HCT116 (cell line): ENCODE measurements at regions not wholly inside any gene's neighbourhood (a gene's known extent, or its start where the extent isn't known, plus 50 kb on each side); places are given as distances from the start of the nearest gene placed in this dataset.

Experiments
- ATAC-seq: fragments of 200-7000 bp; cut with Tn5 transposase; 2 replicates; pipeline ENCODE4 v1.9.1; 2020; ENCODE audit warnings: mild to moderate bottlenecking, moderate library complexity
- BruUV-seq: library from RNA; stranded (reverse); fragments of 400-500 nt; replicated peaks from 2 replicates; lab custom pipeline; 2021; lab: Mats Ljungman, UMichigan
- CTCF ChIA-PET: fragments of 300-600 bp; sonication (Branson Sonifier 250); formaldehyde crosslinking; loops from one replicate; lab custom pipeline; 2021; ENCODE audit warnings: antibody characterized with exemption; lab: Charles Lee
- POLR2A ChIA-PET: fragments of 300-600, 350-600 bp; sonication (Branson Sonifier 250); formaldehyde crosslinking; loops from one replicate; lab custom pipeline; 2021; ENCODE audit warnings: antibody characterized with exemption; lab: Charles Lee
- RAD21 ChIA-PET, 2 experiments: fragments of 300-600 bp; sonication (Branson Sonifier 250); formaldehyde crosslinking; loops; one replicate each; lab custom pipeline; 2023; ENCODE audit warnings: low total read pairs in 2 of 2; ENCODE audit not compliant: uncharacterized antibody in 2 of 2, unreplicated experiment in 2 of 2, low non-redundant PET in 1 of 2; lab: Charles Lee
- DNase-seq: peaks from one replicate; pipeline ENCODE4 v3.0.0-alpha.2; 2010; ENCODE audit warnings: low read depth, low spot score
- H2AFZ ChIP-seq: fragments of 200-600 bp; shearing (Covaris generic), sonication (generic); 2 replicates; pipeline ENCODE4 v1.6.1; 2017; ENCODE audit warnings: low read depth, mixed run types, mixed read lengths, antibody characterized with exemption, low read length; ENCODE audit not compliant: poor library complexity, severe bottlenecking
- H3K27ac ChIP-seq: 2 replicates; pipeline ENCODE4 v1.5.1; 2012; ENCODE audit warnings: low read depth, low read length
- H3K27me3 ChIP-seq: fragments of 200-600 bp; sonication (generic); 2 replicates; pipeline ENCODE4 v1.6.1; 2016; ENCODE audit warnings: mixed run types, low read length, mixed read lengths; ENCODE audit not compliant: insufficient read depth
- H3K36me3 ChIP-seq, 2 experiments: fragments of 200-500 bp in 1 of 2; fragments of 200-600 bp in 1 of 2; sonication (Bioruptor generic) in 1 of 2; sonication (generic) in 1 of 2; 2 replicates each; pipeline versions ENCODE4 v1.5.1 to v1.6.1; 2014 to 2016; ENCODE audit warnings: low read length in 2 of 2, inconsistent platforms in 1 of 2, mixed read lengths in 1 of 2, mixed run types in 1 of 2; ENCODE audit not compliant: insufficient read depth in 2 of 2, control insufficient read depth in 1 of 2
- H3K4me1 ChIP-seq, 2 experiments: fragments of 200-600 bp in 1 of 2; sonication (generic) in 1 of 2; 2 replicates each; pipeline versions ENCODE4 v1.5.1 to v1.6.1; 2012 to 2017; ENCODE audit warnings: low read length in 2 of 2, inconsistent platforms in 1 of 2, mild to moderate bottlenecking in 1 of 2, mixed read lengths in 1 of 2, mixed run types in 1 of 2, moderate library complexity in 1 of 2; ENCODE audit not compliant: insufficient read depth in 2 of 2, control insufficient read depth in 1 of 2
- H3K4me2 ChIP-seq: fragments of 200-600 bp; sonication (generic); 2 replicates; pipeline ENCODE4 v1.6.1; 2017; ENCODE audit warnings: mixed run types, low read length, mixed read lengths
- H3K4me3 ChIP-seq, 2 experiments: fragments of 200-600 bp in 1 of 2; sonication (generic) in 1 of 2; replicated peaks in 1 of 2; 2 replicates each; pipeline ENCODE4 v1.5.1; 2011 to 2016; ENCODE audit warnings: low read length in 2 of 2, control low read depth in 1 of 2, low read depth in 1 of 2, mild to moderate bottlenecking in 1 of 2, mixed read lengths in 1 of 2, mixed run types in 1 of 2
- H3K79me2 ChIP-seq: fragments of 200-600 bp; sonication (generic); 2 replicates; pipeline ENCODE4 v1.6.1; 2017; ENCODE audit warnings: mild to moderate bottlenecking, mixed run types, low read length, moderate library complexity, mixed read lengths; ENCODE audit not compliant: insufficient read depth
- H3K9ac ChIP-seq: fragments of 200-600 bp; sonication (generic); 2 replicates; pipeline ENCODE4 v1.6.1; 2016; ENCODE audit warnings: low read length, mixed read lengths
- H3K9me2 ChIP-seq: fragments of 200-600 bp; sonication (generic), shearing (Covaris generic); 2 replicates; pipeline ENCODE4 v1.6.1; 2017; ENCODE audit warnings: mixed run types, mild to moderate bottlenecking, moderate library complexity; ENCODE audit not compliant: insufficient read depth
- H3K9me3 ChIP-seq, 2 experiments: fragments of 200-500 bp in 1 of 2; fragments of 200-600 bp in 1 of 2; sonication (Bioruptor generic) in 1 of 2; sonication (generic) in 1 of 2; 2 replicates each; pipeline ENCODE4 v1.6.1; 2014 to 2017; ENCODE audit warnings: low read length in 2 of 2, mixed read lengths in 2 of 2, inconsistent platforms in 1 of 2, low read depth in 1 of 2, mild to moderate bottlenecking in 1 of 2, mixed run types in 1 of 2, moderate library complexity in 1 of 2; ENCODE audit not compliant: control insufficient read depth in 1 of 2, insufficient read depth in 1 of 2
- H4K20me1 ChIP-seq: fragments of 200-600 bp; sonication (generic), shearing (Covaris generic); 2 replicates; pipeline ENCODE4 v1.6.1; 2017; ENCODE audit warnings: mixed run types, mild to moderate bottlenecking, moderate library complexity; ENCODE audit not compliant: insufficient read depth
- ATF3 ChIP-seq: IDR thresholded peaks from 2 replicates; pipeline ENCODE4 v1.6.1; 2012
- CEBPB ChIP-seq: IDR thresholded peaks from 2 replicates; pipeline ENCODE4 v1.6.1; 2012; ENCODE audit warnings: low read depth
- CTCF ChIP-seq, 3 experiments: fragments of 200-600 bp in 1 of 3; sonication (generic) in 1 of 3; IDR thresholded peaks in 2 of 3; conservative IDR thresholded peaks in 1 of 3; 2 replicates each; pipeline ENCODE4 v1.5.1; 2012 to 2017; ENCODE audit warnings: low read depth in 2 of 3, low read length in 2 of 3, antibody characterized with exemption in 1 of 3, borderline replicate concordance in 1 of 3, control low read depth in 1 of 3, mild to moderate bottlenecking in 1 of 3, mixed read lengths in 1 of 3, mixed run types in 1 of 3, moderate library complexity in 1 of 3; ENCODE audit not compliant: insufficient read depth in 1 of 3
- EGR1 ChIP-seq: IDR thresholded peaks from 2 replicates; pipeline ENCODE4 v1.6.1; 2012; ENCODE audit warnings: low read depth
- EZH2 ChIP-seq: fragments of 200-600 bp; sonication (generic); IDR thresholded peaks from 2 replicates; pipeline ENCODE4 v1.6.1; 2017; ENCODE audit warnings: antibody characterized with exemption, mixed run types
- MAX ChIP-seq: IDR thresholded peaks from 2 replicates; pipeline ENCODE4 v1.6.1; 2012
- POLR2A ChIP-seq: IDR thresholded peaks from 2 replicates; pipeline ENCODE4 v1.7.0; 2011; ENCODE audit warnings: borderline replicate concordance; ENCODE audit not compliant: insufficient read depth, insufficient read length; ENCODE audit errors: extremely low read depth
- POLR2AphosphoS5 ChIP-seq: IDR thresholded peaks from 2 replicates; pipeline ENCODE4 v1.6.1; 2011; ENCODE audit warnings: mild to moderate bottlenecking, low read depth, low read length, moderate library complexity
- YY1 ChIP-seq: IDR thresholded peaks from 2 replicates; pipeline ENCODE4 v1.6.1; 2011; ENCODE audit warnings: low read length, low read depth, moderate library complexity, mild to moderate bottlenecking; ENCODE audit not compliant: insufficient replicate concordance; ENCODE audit errors: extremely low read depth
- ZFX ChIP-seq: fragments of 450-650 bp; IDR thresholded peaks from 2 replicates; pipeline ENCODE4 v1.6.1; 2017
- ZNF274 ChIP-seq: fragments of 200-500 bp; sonication (Bioruptor generic); IDR thresholded peaks from 2 replicates; pipeline ENCODE4 v1.6.1; 2014; ENCODE audit warnings: mild to moderate bottlenecking, low read depth, low read length, inconsistent platforms
- intact Hi-C: fragments of 100-400 bp; cut with micrococcal nuclease; formaldehyde crosslinking; loops from 2 replicates; pipeline ENCODE4 v1.10.0; 2022

GRCh38 chr3:89586676-89587075 is 479.3 kb downstream of the EPHA3 start:
- BruUV-seq, result no TSS peak
- H3K4me3 ChIP-seq, result no peak overlapping the region
- intact Hi-C loops, result no loop called here
- no peaks in the 10 kb centered on the region for H3K36me3 ChIP-seq
- no peaks in the 10 kb centered on the region for H3K79me2 ChIP-seq
- ChIA-PET CTCF (no interaction called here), POLR2A (no interaction called here), RAD21 (no interaction called here)
- no peaks in the 10 kb centered on the region for H4K20me1 ChIP-seq
- peaks cover 0 to 18% of the 10 kb centered on the region in 2 experiments; a peak in 2 of 4 replicates for H3K9me3 ChIP-seq
- H3K9ac ChIP-seq, result no peak overlapping the region
- no peak for TF ChIP-seq CEBPB
- TF ChIP-seq ZFX, result no peak
- no peak for TF ChIP-seq YY1
- no peak for TF ChIP-seq EZH2
- TF ChIP-seq EGR1, result no peak
- no peak for TF ChIP-seq ZNF274
- TF ChIP-seq POLR2A, result no peak
- TF ChIP-seq CTCF (IDR thresholded peaks at IDR 0.05 in 2 of 3, conservative IDR thresholded peaks at IDR 0.05 in 1 of 3; ENCODE audit: borderline replicate concordance in 1 of 3, insufficient read depth in 1 of 3, low read depth in 2 of 3, low read length in 2 of 3), result no peak
- TF ChIP-seq MAX, result no peak
- TF ChIP-seq, all 23 proteins: peak for 0
- Histone ChIP-seq H3K27me3 (no peaks in the 10 kb centered on the region), H3K4me2 (no peak overlapping the region), H3K27ac (no peak overlapping the region), H2AFZ (no peak overlapping the region), H3K4me1 (no peaks in the 10 kb centered on the region), H3K9me2 (no peaks in the 10 kb centered on the region)
- no peak for ATAC-seq
- no peak for DNase-seq

- Histone ChIP-seq H3K27me3 (no peaks in the 10 kb centered on the region), H3K9me3 (peaks cover 4 to 19% of the 10 kb centered on the region in 2 experiments; a peak in 3 of 4 replicates), H3K4me2 (no peak overlapping the region), H3K36me3 (no peaks in the 10 kb centered on the region), H3K79me2 (no peaks in the 10 kb centered on the region), H2AFZ (no peak overlapping the region)
- RAD21 ChIA-PET, result no interaction called here
- TF ChIP-seq POLR2AphosphoS5 (no peak), CEBPB (no peak), ATF3 (no peak)
- TF ChIP-seq, all 23 proteins: peak for 0
- ChIA-PET POLR2A (no interaction called here), CTCF (no interaction called here)
- Histone ChIP-seq H4K20me1 (no peaks in the 10 kb centered on the region), H3K4me3 (no peak overlapping the region), H3K9ac (no peak overlapping the region), H3K4me1 (no peaks in the 10 kb centered on the region), H3K27ac (no peak overlapping the region), H3K9me2 (no peaks in the 10 kb centered on the region)
- intact Hi-C loops, result no loop called here
- no TSS peak for BruUV-seq
- ATAC-seq (no peak), DNase-seq (no peak)
Measured at GRCh38 chr3:89606151-89606550, 498.7 kb downstream of the EPHA3 start.
